GM18508 (cell line): ENCODE measurements at regions not wholly inside any gene's neighbourhood (a gene's known extent, or its start where the extent isn't known, plus 50 kb on each side); places are given as distances from the start of the nearest gene placed in this dataset.

Experiments
- ATAC-seq: cut with Tn5 transposase; IDR thresholded peaks from one replicate; pipeline ENCODE4 v1.9.1; 2021; ENCODE audit warnings: moderate number of reproducible peaks; ENCODE audit not compliant: insufficient read depth, unreplicated experiment

GRCh38 chr4:129167640-129168260 is 71.8 kb downstream of the C4orf33 start:
- ATAC-seq, result no peak

DNA sequence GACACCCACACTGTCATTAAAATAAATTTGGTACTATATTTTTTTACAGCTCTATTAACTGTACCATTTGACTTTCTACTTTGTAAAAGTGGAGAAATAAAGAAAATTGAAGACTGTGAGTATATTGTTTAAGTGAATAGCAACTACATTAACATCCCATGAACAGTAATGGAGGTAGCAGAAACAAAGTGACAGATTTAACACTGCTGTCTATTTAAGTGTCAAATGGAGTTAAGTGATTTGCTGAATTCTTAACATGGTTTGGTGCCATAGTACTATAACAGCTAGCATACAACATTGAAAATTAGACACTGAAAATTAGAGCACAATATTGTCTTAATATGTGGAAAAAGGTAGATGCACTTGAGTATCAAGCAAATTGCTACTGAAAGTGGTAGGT is 76.2 kb downstream of the C4orf33 start:
- no peak for ATAC-seq

- no peak for ATAC-seq
Observed at GRCh38 chr4:129176864-129177263, 80.9 kb downstream of the C4orf33 start.

GRCh38 chr4:129179276-129179675 is 83.3 kb downstream of the C4orf33 start:
- no peak for ATAC-seq

GRCh38 chr4:129189630-129190029 is 93.7 kb downstream of the C4orf33 start:
- ATAC-seq, result no peak

GRCh38 chr4:129193357-129194100 is 97.6 kb downstream of the C4orf33 start:
- ATAC-seq, result no peak

DNA sequence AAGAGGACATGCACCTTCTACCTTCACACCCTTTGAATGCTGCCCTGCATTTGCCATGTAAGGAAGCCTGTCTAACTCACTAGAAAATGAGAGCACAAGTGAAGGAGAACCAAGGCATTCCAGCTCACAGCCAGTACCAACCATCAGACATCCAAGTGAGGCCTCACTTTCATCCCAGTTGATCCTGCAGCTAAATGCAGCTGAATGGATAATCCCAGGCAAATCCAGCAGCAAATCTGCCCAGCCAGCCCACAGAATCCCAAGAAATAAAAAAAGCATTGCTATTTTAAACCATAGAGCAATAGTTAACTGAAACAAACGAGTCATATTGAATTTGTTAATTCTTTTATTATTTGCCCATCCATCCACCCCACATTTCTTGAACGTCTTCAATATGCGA is 112.5 kb downstream of the C4orf33 start:
- no peak for ATAC-seq

DNA sequence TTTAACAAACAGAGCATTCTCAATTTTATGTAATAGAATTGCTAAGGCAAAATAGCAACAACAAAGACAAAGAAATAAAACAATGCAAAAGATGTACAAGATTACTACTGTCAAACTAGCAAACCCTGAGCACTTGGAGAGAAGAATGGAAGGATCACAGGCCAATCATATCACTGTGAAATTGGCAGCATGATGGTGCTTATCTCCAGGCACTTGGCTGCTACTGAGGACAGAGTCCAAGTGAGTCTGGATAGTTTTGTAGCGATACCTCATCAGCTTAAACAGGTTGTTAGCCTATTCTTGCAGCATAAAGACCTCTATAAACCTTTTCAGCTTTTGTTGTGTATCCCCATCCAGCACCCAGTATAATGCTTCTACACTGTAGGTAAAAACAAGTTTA is 117.7 kb downstream of the C4orf33 start:
- no peak for ATAC-seq

- no peak for ATAC-seq
Observed at GRCh38 chr4:129218360-129218759, 122.4 kb downstream of the C4orf33 start.

- ATAC-seq, result no peak
Observed at GRCh38 chr4:129218897-129219296, 122.9 kb downstream of the C4orf33 start.

- no peak for ATAC-seq
Observed at GRCh38 chr4:129220254-129220653, 124.3 kb downstream of the C4orf33 start.

DNA sequence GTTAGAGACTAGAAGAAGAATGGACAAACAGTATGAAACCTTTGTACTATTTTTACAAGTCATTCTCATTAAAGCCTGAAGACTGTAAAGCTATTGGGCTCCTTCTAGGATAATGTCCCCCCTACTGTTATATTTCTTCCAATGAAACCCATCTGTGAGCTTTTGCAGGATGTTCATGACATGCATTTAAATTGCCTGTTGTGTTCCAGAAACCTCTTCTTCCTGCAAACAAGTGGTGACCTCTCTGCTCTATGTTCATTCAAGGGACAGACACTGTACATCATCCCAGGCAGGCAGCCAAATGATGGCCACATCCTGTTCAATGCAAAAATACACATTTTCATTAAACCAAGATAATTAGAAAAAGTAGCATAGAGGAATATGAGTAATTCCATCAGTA is 128.0 kb downstream of the C4orf33 start:
- no peak for ATAC-seq

GRCh38 chr4:129230846-129231245 is 134.9 kb downstream of the C4orf33 start:
- ATAC-seq, result no peak

DNA sequence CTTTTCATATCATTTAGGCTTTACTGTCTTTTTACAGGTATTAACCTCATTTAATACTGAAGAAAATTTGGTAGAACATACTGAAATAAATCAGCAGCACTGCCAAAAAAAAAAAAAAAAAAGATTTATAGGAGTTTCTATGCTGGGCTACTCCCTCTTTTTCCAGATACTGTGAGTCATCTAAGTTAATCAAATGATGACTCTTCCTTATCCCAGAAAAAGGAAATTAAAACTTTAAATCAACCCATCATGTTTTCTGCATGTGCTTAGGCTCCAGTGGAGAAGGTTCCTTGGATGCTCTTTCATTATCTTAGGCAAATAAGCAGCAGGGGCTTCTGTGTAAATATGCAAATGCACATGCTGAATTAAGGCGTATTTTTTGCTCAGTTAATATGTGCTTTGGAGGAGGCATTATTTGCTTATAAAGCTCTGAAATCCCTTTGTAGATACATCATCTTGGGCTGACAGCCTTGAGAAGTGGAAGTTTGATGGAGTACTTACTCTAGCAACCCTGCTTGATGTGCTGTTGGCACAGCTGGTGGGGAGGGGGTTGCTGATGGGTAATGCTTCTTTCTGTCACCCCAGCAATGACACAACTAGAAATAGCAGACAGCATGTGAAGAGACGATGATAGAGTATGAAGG is 136.1 kb downstream of the C4orf33 start:
- no peak for ATAC-seq

GRCh38 chr4:129232589-129233337 is 136.8 kb downstream of the C4orf33 start:
- ATAC-seq, result no peak

DNA sequence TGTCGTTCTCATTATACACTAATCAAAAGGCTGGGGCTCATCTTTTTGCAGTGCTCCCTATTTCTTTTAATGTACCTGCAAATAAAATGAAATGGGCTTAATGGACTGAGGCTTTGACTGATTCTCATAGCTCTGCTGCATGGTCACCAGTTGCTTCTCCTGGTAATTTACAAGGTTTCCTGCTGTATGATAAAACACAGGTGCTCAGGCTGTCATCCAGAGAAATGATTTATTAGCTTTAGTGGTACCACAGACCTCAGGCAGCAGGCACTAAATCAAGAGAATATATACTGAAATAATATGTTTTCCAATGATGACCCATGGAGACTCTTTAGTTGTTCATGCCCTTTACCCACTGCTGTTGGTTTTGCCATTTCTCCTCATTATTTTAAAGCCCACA is 137.7 kb downstream of the C4orf33 start:
- no peak for ATAC-seq

DNA sequence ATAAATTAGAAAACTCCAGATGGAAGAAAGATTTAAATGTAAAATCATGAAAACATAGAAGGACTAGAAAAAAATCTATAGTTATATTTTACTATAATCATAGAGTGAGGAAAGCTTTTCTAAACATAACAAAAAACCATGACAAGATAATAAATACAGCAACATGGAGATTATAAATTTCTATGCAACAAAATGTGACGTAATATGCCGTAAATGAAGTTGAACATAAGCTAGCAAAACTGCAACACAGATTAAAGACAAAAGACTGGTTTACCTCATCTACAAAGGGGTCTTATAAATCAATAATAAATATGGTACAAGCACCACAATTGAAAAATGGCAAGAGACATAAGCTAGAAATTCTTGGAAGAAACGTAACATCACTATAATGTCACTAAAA is 140.4 kb downstream of the C4orf33 start:
- no peak for ATAC-seq

DNA sequence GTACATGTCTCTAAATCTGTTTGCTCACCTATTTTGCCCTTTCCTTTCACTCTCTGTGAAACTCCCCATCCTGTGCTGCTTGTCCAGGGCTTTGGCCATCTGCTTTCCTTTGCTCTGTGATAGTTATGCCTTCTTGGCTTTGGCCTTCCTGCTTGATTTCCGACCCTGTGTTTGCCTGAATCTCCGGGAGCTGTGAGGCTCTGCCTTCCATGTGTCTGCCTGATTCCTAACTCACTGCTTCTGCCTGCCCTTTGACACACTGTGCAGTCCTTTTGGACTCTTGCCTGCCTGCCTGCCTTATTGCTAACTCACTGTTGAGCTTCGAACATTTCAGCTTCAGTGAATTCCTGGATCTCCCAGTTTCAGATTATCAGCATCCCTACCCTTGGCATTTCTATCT is 143.1 kb downstream of the C4orf33 start:
- no peak for ATAC-seq

DNA sequence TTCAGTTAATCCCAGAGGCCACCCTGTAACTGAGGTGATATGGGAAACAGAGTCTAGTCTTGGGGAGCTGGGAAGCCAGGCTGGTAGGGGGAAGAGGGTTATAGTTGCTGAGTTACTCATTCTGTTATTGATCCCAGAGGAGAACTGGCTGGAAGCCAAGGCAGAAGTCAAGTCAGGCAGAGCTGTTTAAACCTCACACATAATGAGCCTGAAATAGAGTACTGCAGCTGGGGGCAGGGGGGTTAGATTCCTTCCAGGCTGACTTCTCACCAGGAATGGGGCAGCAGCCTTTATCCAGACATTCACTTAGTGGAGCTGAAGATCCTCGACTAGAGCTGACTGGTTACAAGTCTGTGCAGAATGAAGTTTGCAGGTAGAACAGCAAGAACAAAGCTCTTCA is 144.9 kb downstream of the C4orf33 start:
- ATAC-seq, result no peak

- no peak for ATAC-seq
Observed at GRCh38 chr4:129246145-129246544, 150.2 kb downstream of the C4orf33 start.

DNA sequence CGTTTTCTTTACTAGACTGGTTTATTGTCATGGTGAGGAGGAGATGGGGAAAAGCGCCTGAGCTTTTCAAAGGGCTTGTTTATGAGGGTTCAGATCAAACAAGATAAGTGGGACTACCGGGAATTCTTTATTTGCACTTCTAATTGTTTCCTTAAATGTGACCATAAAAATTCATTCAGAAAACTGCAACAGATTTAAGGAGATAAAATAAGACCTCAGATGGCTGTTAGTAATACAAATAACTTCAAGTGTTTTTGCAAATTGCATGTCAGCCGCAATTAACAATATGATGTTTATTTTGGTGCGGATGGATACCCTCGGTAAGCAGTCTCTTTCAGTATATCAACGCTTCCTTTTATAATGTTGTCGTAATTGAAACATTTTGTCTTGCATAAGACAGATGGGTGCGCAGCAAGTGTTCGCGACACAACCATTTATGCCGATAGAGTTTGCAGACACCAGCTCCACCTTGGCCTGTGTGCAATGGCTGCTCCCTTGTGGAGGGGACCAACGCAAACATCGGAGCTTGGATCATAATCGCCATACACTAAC is 151.0 kb downstream of the C4orf33 start:
- ATAC-seq, result no peak
